BJ (cell line): ENCODE measurements at regions not wholly inside any gene's neighbourhood (a gene's known extent, or its start where the extent isn't known, plus 50 kb on each side); places are given as distances from the start of the nearest gene placed in this dataset.

ENCODE experiments used
- CTCF ChIA-PET: fragments of 350-600 bp; formaldehyde crosslinking; extraction: SDS; loops from one replicate; lab custom pipeline; 2021; ENCODE audit warnings: antibody characterized with exemption, inconsistent platforms; lab: Yijun Ruan, JAX
- POLR2A ChIA-PET: fragments of 300-600 bp; sonication (Branson Sonifier 250); formaldehyde crosslinking; extraction: SDS; loops from one replicate; lab custom pipeline; 2021; ENCODE audit warnings: antibody characterized with exemption; lab: Charles Lee
- DNase-seq: peaks from one replicate; pipeline ENCODE4 v3.0.0-alpha.2; 2011; ENCODE audit warnings: low read depth
- H3K27me3 ChIP-seq: 2 replicates; pipeline ENCODE4 v1.6.0; 2011; ENCODE audit warnings: low read length; ENCODE audit not compliant: control insufficient read depth, insufficient read depth
- H3K36me3 ChIP-seq: 2 replicates; pipeline ENCODE4 v1.5.1; 2011; ENCODE audit warnings: low read length; ENCODE audit not compliant: control insufficient read depth, insufficient read depth
- H3K4me3 ChIP-seq: 2 replicates; pipeline ENCODE4 v1.5.1; 2011; ENCODE audit warnings: low read depth, mild to moderate bottlenecking, control low read depth, low read length
- TF ChIP-seq, protein P1 (sequence below): IDR thresholded peaks from 2 replicates; pipeline ENCODE4 v1.5.1; 2011; ENCODE audit warnings: low read depth, mild to moderate bottlenecking, control low read depth, inconsistent platforms, low read length, moderate library complexity; ENCODE audit not compliant: insufficient read depth

GRCh38 chr12:107597695-107598410, 87.7 kb upstream of the PWP1 start:
- no peaks in the 10 kb centered on the region for H3K36me3 ChIP-seq
- H3K27me3 ChIP-seq: no peaks in the 10 kb centered on the region; the same call in 1 of the 2 replicates
- ChIA-PET POLR2A (no interaction called here), CTCF (interaction anchor here (1.0 to 4.0 kb wide), 4 partner anchors 8 to 466 kb away, joined by 3 to 49 read pairs (median 9); no protein-coding TSS in a partner anchor)
- TF ChIP-seq, protein P1, sequence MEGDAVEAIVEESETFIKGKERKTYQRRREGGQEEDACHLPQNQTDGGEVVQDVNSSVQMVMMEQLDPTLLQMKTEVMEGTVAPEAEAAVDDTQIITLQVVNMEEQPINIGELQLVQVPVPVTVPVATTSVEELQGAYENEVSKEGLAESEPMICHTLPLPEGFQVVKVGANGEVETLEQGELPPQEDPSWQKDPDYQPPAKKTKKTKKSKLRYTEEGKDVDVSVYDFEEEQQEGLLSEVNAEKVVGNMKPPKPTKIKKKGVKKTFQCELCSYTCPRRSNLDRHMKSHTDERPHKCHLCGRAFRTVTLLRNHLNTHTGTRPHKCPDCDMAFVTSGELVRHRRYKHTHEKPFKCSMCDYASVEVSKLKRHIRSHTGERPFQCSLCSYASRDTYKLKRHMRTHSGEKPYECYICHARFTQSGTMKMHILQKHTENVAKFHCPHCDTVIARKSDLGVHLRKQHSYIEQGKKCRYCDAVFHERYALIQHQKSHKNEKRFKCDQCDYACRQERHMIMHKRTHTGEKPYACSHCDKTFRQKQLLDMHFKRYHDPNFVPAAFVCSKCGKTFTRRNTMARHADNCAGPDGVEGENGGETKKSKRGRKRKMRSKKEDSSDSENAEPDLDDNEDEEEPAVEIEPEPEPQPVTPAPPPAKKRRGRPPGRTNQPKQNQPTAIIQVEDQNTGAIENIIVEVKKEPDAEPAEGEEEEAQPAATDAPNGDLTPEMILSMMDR: no peak
- H3K4me3 ChIP-seq: no peak overlapping the region
- DNase-seq: no peak

- Histone ChIP-seq H3K4me3 (no peak overlapping the region), H3K36me3 (no peaks in the 10 kb centered on the region), H3K27me3 (no peaks in the 10 kb centered on the region; the same call in 1 of the 2 replicates)
- POLR2A ChIA-PET: no interaction called here
- CTCF ChIA-PET: interaction anchor here (4.0 kb wide), 1 partner anchor 10 kb away, joined by 49 read pairs; no protein-coding TSS in a partner anchor
- TF ChIP-seq, protein P1: no peak
- no peak for DNase-seq
These were observed 86.7 kb upstream of the PWP1 start for GRCh38 chr12:107598906-107599305.

- Histone ChIP-seq H3K36me3 (no peaks in the 10 kb centered on the region), H3K4me3 (no peak overlapping the region), H3K27me3 (no peaks in the 10 kb centered on the region; the same call in 1 of the 2 replicates)
- no peak for DNase-seq
- TF ChIP-seq, protein P1: no peak
- CTCF ChIA-PET: interaction anchor here (1.6 to 4.0 kb wide), 2 partner anchors 8 to 469 kb away, joined by 7 to 49 read pairs; no protein-coding TSS in a partner anchor
- POLR2A ChIA-PET: no interaction called here
These were observed 84.9 kb upstream of the PWP1 start for GRCh38 chr12:107600581-107601144.

GRCh38 chr12:107602446-107602845, 83.2 kb upstream of the PWP1 start:
- Histone ChIP-seq H3K36me3 (no peaks in the 10 kb centered on the region), H3K4me3 (no peak overlapping the region), H3K27me3 (no peaks in the 10 kb centered on the region; the same call in 1 of the 2 replicates)
- no peak for DNase-seq
- ChIA-PET POLR2A (no interaction called here), CTCF (interaction anchor here (0.6 to 3.4 kb wide), 2 partner anchors 228 to 472 kb away, joined by 3 to 23 read pairs; no protein-coding TSS in a partner anchor)
- TF ChIP-seq, protein P1: no peak

DNA sequence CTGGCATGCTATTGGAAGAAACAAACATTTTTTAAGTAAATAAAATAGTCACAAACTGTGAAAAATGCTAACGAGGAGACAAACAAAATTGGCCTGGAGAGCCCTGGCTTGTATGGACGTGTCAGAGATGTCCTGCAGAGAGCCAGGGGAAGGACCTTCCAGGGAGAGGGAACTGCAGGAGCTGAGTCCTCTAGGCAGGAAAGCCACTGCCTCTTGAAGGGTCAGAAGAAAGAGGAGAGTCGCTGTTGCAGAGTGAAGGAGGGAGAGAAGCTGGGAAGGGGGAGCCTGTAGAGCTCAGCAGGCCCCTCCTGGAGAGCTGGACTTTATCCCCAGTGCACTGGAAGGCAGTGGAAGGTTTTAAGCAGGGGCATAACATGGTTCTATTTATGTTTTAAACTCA, 80.3 kb upstream of the PWP1 start:
- no peaks in the 10 kb centered on the region for H3K36me3 ChIP-seq
- H3K4me3 ChIP-seq: no peak overlapping the region
- no peaks in the 10 kb centered on the region; the same call in 1 of the 2 replicates for H3K27me3 ChIP-seq
- ChIA-PET POLR2A (no interaction called here), CTCF (interaction anchor here (0.7 to 10.0 kb wide), 4 partner anchors 8 to 480 kb away, joined by 3 to 341 read pairs (median 36); no protein-coding TSS in a partner anchor)
- TF ChIP-seq, protein P1: no peak
- DNase-seq: no peak
